Smooth muscle cell of the brain vasculature (primary cell): ENCODE measurements at regions not wholly inside any gene's neighbourhood (a gene's known extent, or its start where the extent isn't known, plus 50 kb on each side); places are given as distances from the start of the nearest gene placed in this dataset.
A peak's percentile ranks its signal among the peaks of the same experiment; 100 is the strongest.
"Not testable (repeated sequence)": the region's sequence is repeated elsewhere in the genome, so short reads cannot be mapped to it uniquely, and the experiment has no call there.

ENCODE experiments used
- DNase-seq: peaks from one replicate; pipeline ENCODE4 v3.0.0-alpha.2; 2012; ENCODE audit warnings: low read depth, low spot score

DNA sequence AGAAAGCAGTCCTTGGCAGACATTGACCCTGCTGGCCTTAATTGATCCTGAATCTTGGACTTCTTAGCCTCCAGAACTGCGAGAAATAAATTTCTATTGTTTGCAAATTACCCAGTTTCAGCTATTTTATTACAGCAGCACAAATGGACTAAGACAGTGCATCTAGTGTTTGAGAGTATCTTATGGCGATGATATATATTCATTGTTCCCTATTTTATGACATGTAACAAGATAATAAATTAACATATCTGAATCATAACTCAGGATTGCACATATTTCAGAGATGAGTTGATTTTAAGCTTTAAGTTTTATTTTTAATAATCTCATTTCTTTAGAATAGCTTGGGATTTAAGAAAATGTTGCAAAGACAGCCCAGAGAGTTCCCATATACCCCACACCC is 167.4 kb upstream of the FOXG1 start:
- DNase-seq: no peak

DNA sequence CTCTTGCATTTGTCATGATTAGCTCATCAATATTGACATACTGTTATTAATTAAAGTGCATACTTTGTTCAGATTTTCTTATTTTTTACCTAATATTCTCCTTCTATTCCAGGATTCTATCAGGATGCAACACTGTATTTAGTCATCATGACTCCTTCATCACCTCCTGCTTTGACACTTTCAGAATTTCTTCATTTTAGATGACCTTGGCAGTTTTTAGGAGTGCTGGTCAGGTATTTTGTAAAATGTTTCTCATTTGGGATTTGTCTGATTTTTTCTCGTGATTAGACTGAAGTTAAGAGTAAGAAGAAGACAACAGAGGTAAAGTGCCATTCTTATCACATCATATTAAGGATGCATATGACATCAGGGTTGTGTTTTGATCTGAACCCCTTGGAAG is 167.0 kb upstream of the FOXG1 start:
- DNase-seq: no peak

DNA sequence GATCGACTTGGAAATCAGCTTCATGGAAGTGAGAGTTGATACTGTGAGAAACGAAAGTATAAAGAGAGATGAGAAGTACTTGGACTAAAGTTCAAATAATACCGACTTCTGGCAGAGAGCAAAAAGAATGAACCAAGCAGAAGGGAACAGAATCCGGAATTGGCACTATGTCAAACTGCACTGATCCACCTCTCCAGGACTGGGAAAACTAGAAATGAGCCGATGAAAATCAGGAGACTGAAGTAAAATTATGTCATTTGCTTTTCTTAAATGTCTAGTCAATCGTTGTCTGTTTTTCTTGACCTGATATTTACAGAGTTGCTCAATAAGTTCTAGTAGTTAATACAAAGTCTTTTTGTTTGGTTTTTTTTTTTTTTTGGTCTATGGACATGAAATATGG is 163.0 kb upstream of the FOXG1 start:
- no peak for DNase-seq

GRCh38 chr14:28607661-28608060 is 158.9 kb upstream of the FOXG1 start:
- DNase-seq: no peak

DNA sequence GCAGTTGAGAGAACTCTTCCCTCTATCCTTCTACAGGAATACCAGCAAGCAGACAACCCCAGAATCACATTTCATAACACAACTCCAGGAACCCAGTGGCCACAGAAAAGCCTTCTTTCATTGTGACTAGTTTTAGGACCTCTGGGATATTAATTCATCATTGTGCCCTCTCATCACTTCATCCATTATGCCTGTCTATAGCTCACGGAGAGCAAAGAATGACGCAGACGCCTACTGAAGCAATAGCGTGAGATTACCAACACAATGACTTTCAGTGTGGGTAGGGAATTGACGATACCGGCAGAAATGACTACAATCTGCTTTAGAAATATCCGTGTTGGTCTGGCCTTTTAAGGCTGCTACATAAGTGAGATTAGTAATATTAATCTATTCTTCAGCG is 158.1 kb upstream of the FOXG1 start:
- DNase-seq: no peak

- DNase-seq: peak; percentile 60
Observed at GRCh38 chr14:28608851-28609828, 157.4 kb upstream of the FOXG1 start.

DNA sequence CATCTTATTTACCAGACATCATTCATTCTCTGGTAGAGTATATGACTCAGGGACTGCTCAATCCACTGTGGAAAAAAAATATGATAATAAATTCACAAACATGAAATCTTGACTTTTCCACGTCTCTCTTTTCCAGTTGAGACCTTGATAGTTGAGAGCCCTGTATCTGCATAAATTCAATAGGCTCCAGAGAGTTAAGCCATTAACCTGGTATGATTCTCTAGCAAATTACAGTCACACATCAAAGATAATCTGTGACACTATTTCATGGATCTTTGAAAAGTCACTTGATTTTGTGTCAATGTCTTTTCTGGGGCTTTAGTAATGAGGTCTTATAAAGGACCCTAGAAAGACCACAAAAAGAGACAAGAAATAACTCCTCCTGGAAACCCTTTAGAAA is 154.2 kb upstream of the FOXG1 start:
- no peak for DNase-seq

GRCh38 chr14:28613532-28613931 is 153.1 kb upstream of the FOXG1 start:
- no peak for DNase-seq

DNA sequence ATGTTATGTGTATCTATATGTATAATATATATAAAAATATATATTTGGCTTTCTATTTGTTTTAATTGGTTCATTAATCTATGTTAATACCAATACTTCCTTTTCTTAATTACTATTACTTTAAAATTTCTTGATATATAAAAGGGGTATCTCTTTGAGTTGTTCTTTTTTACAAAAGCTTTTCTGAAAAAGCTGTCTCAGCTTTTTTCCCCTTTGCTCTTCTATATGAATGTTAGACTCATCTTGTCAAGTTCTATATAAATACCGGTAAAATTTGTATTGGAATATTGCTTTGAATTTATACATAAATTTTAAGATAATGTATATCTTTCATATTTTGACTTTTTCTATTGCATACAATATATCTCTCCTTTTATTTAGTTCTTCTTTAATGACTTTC is 139.8 kb upstream of the FOXG1 start:
- DNase-seq: no peak

DNA sequence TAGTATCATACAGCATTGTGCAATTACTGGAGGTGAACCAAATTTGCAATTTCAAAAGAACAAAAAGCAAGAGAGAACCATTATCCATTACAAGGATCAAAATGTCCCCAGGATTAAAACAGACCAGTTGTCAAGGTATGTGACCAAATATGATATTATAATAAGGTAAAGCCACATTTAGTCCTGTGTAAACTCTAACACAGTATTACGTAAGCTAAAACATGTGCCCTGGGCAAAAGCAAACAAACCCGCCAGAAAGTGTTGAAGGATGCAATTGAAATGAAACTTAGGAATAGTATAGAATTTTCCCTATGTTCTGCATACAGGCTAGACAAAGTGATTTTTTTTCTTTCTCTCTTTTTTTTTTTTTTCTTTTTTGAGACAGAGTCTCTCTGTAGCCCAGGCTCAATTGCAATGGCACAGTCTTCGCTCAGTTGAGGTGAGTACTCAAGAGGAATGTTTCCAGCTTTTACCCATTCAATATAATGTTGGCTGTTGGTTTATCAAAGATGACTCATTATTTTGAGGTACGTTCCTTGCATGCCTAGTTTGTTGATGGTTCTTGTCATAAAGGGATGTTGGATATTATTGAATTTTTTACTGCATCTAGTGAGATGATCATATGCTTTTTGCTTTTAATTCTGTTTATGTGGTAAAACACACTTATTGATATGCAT is 137.1 kb upstream of the FOXG1 start:
- no peak for DNase-seq

DNA sequence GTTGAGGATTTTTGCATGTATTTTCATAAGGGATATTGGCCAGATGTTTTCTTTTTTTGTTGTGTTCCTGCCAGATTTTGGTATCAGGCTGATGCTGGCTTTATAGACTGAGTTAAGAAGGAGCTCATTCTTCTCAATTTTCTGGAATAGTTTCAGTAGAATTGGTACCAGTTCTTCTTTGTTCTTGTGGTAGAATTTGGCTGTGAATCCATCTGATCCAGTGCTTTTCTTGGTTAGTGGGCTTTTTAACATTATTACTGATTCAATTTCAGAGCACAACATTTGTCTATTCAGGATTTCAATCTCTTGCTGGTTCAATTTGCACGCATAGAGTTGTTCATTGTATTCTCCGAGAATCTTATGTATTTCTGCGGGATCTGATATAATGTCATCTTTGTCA is 136.5 kb upstream of the FOXG1 start:
- no peak for DNase-seq

DNA sequence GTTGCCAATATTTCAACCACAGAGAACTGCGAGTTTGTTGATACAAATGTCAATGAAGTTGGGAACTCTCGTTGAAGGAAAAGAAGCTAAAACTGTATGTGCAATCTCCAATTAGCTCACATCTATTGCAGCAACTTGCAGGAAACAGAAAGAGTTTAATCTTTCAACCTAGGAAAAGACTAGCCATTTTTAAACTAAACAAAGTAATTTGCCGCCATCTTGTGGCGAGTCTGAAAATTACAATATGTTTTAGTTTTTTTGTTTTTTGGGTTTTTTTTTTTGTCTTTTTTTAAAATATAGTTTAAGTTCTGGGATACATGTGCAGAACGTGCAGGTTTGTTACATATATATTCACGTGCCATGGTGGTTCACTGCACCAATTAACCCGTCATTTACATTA is 131.2 kb upstream of the FOXG1 start:
- DNase-seq: peak; percentile 32

DNA sequence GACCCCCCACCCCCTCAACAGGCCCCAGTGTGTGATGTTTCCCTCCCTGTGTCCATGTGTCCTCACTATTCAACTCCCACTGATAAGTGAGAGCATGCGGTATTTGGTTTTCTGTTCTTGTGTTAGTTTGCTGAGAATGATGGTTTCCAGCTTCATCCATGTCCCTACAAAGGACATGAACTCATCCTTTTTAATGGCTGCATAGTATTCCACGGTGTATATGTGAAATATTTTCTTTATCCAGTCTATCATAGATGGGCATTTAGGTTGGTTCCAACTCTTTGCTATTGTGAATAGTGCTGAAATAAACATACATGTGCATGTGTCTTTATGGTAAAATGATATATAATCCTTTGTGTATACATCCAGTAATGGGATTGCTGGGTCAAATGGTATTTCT is 130.8 kb upstream of the FOXG1 start:
- not testable (repeated sequence) for DNase-seq

GRCh38 chr14:28641189-28641588 is 125.4 kb upstream of the FOXG1 start:
- not testable (repeated sequence) for DNase-seq

DNA sequence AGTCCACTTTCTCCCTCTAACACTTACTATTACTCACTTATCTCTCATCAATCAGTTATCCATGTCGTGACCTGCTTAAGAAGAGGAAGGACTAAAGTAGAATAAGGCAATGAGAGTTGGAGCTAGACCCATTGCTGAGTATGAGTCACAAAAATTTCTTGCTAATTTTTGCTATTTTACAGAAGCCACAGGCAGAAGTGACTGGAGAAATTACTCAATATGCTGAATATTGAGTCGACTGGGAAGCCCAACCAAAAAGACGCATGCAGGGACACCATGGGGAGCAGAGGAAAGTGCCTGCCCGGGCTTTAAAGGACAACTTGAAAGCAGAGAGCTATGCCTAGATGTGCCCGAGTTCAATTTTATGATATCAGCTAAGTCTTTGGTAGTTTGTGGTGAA is 115.4 kb upstream of the FOXG1 start:
- DNase-seq: no peak

DNA sequence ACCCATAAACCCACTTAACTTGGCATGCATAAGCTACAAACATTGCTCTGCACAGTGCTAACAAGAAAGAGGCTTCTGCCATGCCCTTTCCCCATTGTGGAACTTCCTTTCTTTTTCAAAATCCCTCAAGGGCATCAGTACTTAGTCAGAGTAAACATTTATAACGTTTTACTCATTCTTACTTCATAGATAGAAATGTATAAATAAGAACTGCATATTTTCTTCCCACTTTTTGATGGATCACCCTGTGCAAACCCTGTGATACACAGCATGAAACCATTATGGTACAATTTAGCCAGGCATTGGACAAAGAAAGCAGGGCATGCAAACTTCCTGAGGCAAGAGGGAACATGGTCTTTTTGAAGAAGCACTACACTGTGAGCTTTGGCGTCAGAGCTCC is 113.8 kb upstream of the FOXG1 start:
- no peak for DNase-seq

GRCh38 chr14:28653521-28653920 is 113.1 kb upstream of the FOXG1 start:
- DNase-seq: no peak

GRCh38 chr14:28656704-28657255 is 109.8 kb upstream of the FOXG1 start:
- DNase-seq: no peak

GRCh38 chr14:28661171-28661772 is 105.3 kb upstream of the FOXG1 start:
- DNase-seq: no peak

- DNase-seq: no peak
Observed at GRCh38 chr14:28666961-28667360, 99.6 kb upstream of the FOXG1 start.

- no peak for DNase-seq
Observed at GRCh38 chr14:28671425-28671824, 95.2 kb upstream of the FOXG1 start.

DNA sequence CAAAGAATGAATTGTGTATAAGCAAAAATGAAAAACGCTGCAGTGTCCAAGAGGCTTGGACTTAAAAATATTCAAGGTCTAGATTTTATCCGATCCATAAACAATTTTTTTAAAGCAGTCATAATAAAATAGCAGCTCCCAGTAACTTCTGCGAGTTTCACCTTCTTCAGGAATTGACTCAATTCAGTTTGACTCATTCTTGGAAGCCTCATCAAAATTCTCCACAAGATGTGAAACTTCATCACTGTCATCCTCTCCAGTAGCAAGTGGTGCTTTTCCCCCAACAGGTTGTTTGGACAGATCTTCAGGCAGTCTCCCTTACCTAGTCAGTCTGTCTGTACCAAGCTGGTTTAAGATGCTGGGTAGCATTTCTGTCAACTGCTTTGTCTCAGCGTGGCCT is 93.5 kb upstream of the FOXG1 start:
- DNase-seq: no peak
